ENCODE measurements at regions not wholly inside any gene's neighbourhood (a gene's known extent, or its start where the extent isn't known, plus 50 kb on each side); places are given as distances from the start of the nearest gene placed in this dataset.

DNA sequence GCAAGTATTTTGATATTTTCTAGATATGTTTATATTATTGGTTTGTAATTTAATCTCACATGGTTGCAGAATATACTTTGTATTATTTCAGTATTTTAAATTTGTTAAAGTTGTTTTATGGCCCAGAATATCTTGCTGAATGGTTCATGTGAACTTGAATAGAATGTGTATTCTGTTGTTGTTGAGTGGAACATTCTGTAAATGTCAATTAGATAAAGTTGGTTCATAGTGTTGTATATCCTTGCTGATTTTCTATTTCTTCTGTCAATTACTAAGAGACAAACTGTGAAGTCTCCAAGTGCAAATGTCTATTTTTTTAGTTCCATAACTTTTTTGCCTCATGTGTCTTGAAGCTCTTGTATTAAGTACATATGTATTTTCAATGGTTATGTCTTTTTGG is 411.7 kb downstream of the NPIPA7 start:
- H3K36me3 Mint-ChIP-seq: no peaks in the 10 kb centered on the region
- H3K4me3 Mint-ChIP-seq: no peak overlapping the region
- H3K4me1 Mint-ChIP-seq: no peaks in the 10 kb centered on the region
- peaks cover 10% of the 10 kb centered on the region for H3K27me3 Mint-ChIP-seq
- no peak overlapping the region for H3K27ac Mint-ChIP-seq
- no peaks in the 10 kb centered on the region for H3K9me3 Mint-ChIP-seq

DNA sequence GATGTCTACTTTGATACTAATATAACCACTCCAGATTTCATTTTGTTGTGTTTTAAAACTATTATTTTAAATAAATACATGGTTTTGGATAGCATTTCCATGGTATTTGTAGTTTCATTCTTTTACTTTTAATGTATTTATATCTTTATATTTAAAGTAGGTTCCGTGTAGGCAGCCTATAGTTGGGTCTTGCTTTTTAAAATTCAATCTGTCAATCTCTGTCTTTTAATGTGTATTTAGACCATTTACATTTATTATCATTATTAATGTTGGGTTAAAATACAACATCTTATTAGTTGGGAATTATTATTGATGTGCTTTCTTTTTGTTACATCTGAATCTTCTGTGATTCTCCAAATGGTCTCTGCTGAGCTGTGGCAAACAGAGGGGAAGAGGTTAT is 412.1 kb downstream of the NPIPA7 start:
- Mint-ChIP-seq H3K36me3 (no peaks in the 10 kb centered on the region), H3K4me3 (no peak overlapping the region), H3K27me3 (peaks cover 14% of the 10 kb centered on the region), H3K27ac (no peak overlapping the region), H3K9me3 (no peaks in the 10 kb centered on the region), H3K4me1 (no peaks in the 10 kb centered on the region)

DNA sequence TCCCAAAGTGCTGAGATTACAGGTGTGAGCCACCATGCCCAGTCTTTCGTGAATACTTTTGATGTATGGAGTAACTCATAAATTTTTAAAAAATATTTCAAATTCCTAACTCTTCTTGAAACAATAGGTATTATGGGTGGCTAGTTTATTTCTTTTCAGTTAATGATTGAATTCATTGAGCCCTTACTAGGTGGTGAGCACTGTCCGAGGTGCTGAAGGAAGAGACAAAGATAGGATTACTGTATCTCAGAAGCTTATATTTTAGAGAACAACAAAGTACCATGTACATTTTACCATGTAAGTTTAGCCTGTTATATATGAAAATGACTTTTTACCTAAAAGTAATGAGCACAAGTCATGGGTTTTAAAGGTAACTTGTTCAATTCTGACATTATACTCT is 418.3 kb downstream of the NPIPA7 start:
- Mint-ChIP-seq H3K36me3 (no peaks in the 10 kb centered on the region), H3K27me3 (peaks cover 12% of the 10 kb centered on the region), H3K9me3 (no peaks in the 10 kb centered on the region), H3K4me3 (no peak overlapping the region), H3K27ac (no peak overlapping the region), H3K4me1 (no peaks in the 10 kb centered on the region)

DNA sequence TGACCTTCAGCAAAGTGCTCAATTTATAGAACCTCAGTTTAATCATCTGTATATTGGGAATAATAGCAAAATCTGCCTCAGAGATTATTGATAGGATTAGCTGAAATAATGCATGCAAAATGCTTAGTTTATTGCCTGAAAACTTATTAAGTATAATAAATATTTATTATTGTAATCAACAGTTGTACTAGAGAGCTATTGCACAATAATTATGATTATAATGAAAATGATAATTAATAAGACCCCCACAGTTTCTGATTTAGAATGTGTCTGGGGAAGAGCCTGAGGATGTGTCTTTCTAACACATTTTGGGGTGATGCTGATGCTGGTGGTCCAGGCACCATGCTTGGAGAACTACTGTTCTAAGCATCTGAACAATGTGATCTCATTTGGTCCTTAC is 419.6 kb downstream of the NPIPA7 start:
- H3K27ac Mint-ChIP-seq: no peak overlapping the region
- H3K4me1 Mint-ChIP-seq: no peaks in the 10 kb centered on the region
- no peaks in the 10 kb centered on the region for H3K36me3 Mint-ChIP-seq
- peaks cover 12% of the 10 kb centered on the region for H3K27me3 Mint-ChIP-seq
- H3K4me3 Mint-ChIP-seq: no peak overlapping the region
- H3K9me3 Mint-ChIP-seq: no peaks in the 10 kb centered on the region

DNA sequence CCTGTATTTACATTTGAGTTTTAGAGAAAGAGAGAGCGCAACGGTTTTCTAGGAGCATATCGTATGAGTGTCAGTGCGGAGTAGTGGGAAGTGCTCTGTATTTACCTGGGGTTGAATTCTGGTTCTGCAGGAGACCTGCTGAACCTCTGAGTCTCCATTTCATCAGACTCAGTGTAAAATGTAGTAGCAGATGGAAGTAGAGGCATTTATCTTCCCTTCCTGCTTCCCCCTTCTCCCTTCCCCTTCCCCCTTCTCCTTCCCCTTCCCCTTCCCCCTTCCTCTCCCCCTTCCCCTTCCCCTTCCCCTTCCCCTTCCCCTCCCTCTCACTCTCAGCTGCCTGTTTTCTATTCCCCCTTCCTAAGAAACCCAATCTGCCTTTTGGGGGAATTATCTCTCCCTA is 426.9 kb downstream of the NPIPA7 start:
- Mint-ChIP-seq H3K4me1 (no peaks in the 10 kb centered on the region), H3K9me3 (no peaks in the 10 kb centered on the region), H3K27ac (no peak overlapping the region), H3K36me3 (no peaks in the 10 kb centered on the region), H3K27me3 (peaks cover 23% of the 10 kb centered on the region), H3K4me3 (no peak overlapping the region)

DNA sequence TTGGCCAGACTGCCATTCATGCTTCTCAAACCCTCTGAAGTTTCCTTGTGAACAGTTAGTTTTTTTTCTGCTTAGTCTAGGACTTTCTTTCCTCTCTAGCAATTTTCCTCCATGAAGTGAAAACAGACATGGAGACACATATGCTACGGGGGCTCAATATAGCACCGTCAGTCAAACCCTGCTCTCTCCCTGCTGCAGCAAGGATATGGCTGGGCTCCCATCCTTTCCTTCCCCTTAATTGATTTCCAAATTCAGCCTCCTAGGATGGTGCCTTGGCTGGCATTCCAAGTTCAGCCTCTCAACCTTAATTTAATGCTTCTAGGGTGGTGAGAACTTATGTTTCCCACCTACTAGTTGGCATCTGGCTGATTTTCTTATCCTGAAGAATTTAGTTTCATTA is 436.7 kb downstream of the NPIPA7 start:
- peaks cover 9% of the 10 kb centered on the region for H3K9me3 Mint-ChIP-seq
- H3K27ac Mint-ChIP-seq: no peak overlapping the region
- no peaks in the 10 kb centered on the region for H3K36me3 Mint-ChIP-seq
- peaks cover 4% of the 10 kb centered on the region for H3K27me3 Mint-ChIP-seq
- no peaks in the 10 kb centered on the region for H3K4me1 Mint-ChIP-seq
- H3K4me3 Mint-ChIP-seq: no peak overlapping the region

DNA sequence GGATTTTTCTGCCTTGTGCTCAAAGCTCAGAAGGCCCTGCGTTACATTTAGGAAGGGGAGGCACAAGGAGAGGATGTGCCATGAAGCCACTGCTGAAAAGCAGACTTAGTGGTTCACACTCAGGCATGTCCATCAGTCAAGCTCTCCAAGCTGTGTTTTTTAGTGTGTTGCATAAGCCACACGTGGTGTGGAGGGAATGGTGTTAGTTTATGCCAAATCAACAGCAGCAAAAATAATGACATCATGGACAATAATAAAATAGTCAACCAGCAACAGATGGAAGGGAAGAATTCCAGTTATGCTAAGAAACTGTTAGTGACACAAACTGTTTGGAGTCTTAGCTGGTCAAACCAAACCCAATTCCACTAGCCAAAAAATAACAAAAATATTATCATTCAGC is 438.3 kb downstream of the NPIPA7 start:
- Mint-ChIP-seq H3K36me3 (no peaks in the 10 kb centered on the region), H3K27ac (no peak overlapping the region), H3K4me1 (no peaks in the 10 kb centered on the region), H3K4me3 (no peak overlapping the region), H3K9me3 (peaks cover 16% of the 10 kb centered on the region), H3K27me3 (peaks cover 1% of the 10 kb centered on the region)

DNA sequence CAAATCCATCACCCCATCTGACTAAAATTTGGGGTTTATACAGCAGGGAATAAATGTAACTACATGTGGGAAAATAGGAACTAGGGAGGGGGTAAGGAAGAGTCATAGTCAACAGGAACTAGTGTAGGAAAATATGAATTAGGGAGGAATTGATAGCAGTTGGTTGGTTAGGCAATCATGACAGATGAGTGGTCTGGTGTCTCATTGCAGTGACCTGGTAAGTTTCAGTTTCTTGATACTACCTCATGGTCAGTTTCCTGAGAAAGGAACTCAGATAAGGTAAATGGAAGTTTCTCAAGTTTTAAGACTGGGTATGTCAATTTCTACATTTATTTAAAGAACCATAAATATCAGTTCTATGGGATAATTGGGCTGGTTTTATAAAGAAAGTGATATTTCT is 442.3 kb downstream of the NPIPA7 start:
- no peaks in the 10 kb centered on the region for H3K4me1 Mint-ChIP-seq

DNA sequence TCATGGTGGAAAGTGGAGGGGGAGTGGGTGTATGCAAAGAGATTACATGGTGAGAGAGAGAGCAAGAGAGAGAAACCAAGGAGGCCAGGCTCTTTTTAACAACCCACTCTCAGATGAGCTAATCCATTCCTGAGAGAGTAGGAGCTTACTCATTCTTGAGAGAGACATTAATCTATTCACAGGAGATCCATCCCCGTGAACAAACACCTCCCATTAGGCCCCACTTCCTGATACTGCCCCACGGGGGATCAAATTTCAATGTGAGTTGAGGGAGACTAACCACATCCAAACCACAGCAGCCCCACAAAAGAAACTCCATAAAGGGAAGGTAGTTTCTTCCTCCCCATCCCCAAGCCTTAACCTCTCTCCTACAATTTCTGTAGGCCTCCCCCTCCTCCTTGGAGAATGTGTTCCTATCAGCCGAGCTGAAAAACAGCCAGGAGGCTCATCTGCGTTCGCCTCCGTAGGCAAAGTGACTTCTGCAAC is 450.0 kb downstream of the NPIPA7 start:
- Mint-ChIP-seq H3K4me1 (peaks cover 4% of the 10 kb centered on the region), H3K9me3 (no peaks in the 10 kb centered on the region), H3K36me3 (peaks cover 1% of the 10 kb centered on the region), H3K27ac (no peak overlapping the region), H3K4me3 (no peak overlapping the region), H3K27me3 (peaks cover 33% of the 10 kb centered on the region)

More for the DNA sequence above, 442.3 kb downstream of the NPIPA7 start:
- H3K27ac Mint-ChIP-seq: no peak overlapping the region
- peaks cover 4% of the 10 kb centered on the region for H3K27me3 Mint-ChIP-seq
- H3K9me3 Mint-ChIP-seq: peaks cover 16% of the 10 kb centered on the region
- H3K4me3 Mint-ChIP-seq: no peak overlapping the region
- no peaks in the 10 kb centered on the region for H3K36me3 Mint-ChIP-seq

DNA sequence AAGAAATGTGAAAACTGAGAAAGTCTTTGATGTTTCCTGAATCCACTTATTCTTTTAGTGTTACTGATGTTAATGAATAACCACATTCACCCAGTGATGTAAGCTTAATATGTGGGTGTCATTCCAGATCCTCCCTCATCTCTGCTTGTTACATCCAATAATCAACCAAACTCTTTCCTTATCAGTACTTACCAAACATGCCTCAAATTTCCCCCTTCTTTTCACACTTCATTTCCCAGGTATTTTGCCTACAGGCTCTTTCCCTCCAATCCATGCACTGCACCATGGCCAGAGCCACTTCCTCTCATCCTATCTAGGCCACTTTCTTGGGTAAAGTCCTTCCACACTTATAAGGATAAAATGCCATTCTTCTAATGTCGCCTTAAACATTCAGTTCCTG is 451.5 kb downstream of the NPIPA7 start:
- peaks cover 33% of the 10 kb centered on the region for H3K27me3 Mint-ChIP-seq
- H3K4me3 Mint-ChIP-seq: no peak overlapping the region
- H3K4me1 Mint-ChIP-seq: peaks cover 4% of the 10 kb centered on the region
- H3K9me3 Mint-ChIP-seq: no peaks in the 10 kb centered on the region
- H3K27ac Mint-ChIP-seq: no peak overlapping the region
- H3K36me3 Mint-ChIP-seq: peaks cover 1% of the 10 kb centered on the region

DNA sequence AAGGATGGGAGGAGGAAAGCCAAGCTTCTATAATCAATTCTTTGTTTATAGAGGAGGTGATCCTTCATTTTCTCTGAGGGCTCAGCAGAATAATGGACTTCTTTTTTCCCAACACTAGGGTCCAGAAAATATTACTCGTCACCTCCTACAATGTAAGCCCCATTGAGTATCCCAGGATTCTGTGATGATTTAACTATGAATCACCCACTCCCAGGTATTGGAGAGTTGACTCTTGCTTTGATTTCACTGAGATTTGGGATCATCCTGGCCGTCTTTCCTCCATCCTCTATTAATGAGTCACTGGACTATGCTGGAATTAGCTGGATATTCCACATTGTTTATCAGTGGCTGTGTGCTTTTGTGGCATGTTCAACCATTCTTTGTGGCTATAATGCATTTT is 452.0 kb downstream of the NPIPA7 start:
- H3K36me3 Mint-ChIP-seq: peaks cover 1% of the 10 kb centered on the region
- no peaks in the 10 kb centered on the region for H3K9me3 Mint-ChIP-seq
- H3K4me1 Mint-ChIP-seq: peaks cover 4% of the 10 kb centered on the region
- H3K27me3 Mint-ChIP-seq: peaks cover 30% of the 10 kb centered on the region
- H3K4me3 Mint-ChIP-seq: no peak overlapping the region
- no peak overlapping the region for H3K27ac Mint-ChIP-seq

DNA sequence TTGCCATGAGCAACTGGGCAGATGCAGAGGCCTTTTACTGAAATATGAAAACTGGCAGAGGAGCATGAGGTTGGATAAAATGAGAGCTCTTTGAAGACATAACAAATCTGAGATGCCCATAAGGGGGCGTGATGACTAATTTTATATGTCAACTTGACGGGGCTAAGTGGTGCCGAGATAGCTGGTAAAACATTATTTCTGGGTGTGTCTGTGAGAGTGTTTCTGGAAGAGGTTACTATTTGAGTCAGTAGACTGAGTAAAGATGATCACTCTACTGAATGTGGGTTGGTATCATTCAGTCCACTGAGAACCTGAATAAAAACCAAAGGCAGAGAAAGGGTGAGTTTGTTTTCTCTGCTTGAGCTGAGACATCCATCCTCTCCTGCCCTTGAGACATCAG is 454.2 kb downstream of the NPIPA7 start:
- Mint-ChIP-seq H3K9me3 (no peaks in the 10 kb centered on the region), H3K27me3 (peaks cover 26% of the 10 kb centered on the region), H3K4me3 (no peak overlapping the region), H3K27ac (no peak overlapping the region), H3K36me3 (peaks cover 1% of the 10 kb centered on the region), H3K4me1 (peaks cover 4% of the 10 kb centered on the region)

DNA sequence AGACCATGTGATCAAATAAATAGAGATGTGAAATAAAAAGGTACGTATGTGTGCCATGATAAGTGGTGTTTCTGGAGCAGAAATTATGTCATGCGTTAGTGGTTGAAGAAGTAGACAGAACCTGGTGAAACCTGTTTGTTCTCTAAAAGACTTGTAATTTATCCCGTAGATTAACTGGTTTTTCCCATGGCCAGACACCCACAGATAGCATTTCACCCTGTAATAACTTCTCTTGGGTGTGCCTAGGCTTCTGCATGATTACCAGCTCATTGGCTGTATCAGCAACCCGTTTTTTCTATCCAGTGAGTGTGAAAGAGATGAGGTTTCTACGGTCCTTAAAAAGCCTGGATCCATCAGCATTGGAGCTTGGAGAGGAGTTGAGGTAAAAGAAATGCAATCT is 471.3 kb downstream of the NPIPA7 start:
- Mint-ChIP-seq H3K36me3 (no peaks in the 10 kb centered on the region), H3K27me3 (peaks cover 6% of the 10 kb centered on the region), H3K4me1 (no peaks in the 10 kb centered on the region), H3K4me3 (no peak overlapping the region), H3K9me3 (no peaks in the 10 kb centered on the region), H3K27ac (no peak overlapping the region)

DNA sequence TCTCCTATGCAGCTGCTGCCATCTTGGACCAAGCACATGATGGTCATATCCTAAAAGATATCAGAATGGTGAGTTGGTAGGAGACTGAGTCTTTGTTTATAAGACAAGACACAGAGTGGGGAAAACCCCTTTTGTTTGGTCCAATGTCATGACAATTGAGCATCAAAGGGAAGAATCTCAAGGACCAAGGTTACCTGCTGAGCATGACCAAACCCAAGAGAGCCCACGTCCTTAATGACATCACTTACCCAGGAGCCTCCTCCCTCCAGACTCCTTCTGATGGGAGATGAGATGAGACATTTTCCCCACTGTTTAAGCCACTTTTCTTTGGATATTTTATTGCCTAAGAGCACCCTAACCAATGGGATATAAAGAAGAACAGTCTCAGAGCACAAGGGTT is 478.1 kb downstream of the NPIPA7 start:
- Mint-ChIP-seq H3K4me1 (no peaks in the 10 kb centered on the region), H3K9me3 (no peaks in the 10 kb centered on the region), H3K27me3 (peaks cover 9% of the 10 kb centered on the region), H3K27ac (no peak overlapping the region), H3K36me3 (no peaks in the 10 kb centered on the region), H3K4me3 (no peak overlapping the region)

DNA sequence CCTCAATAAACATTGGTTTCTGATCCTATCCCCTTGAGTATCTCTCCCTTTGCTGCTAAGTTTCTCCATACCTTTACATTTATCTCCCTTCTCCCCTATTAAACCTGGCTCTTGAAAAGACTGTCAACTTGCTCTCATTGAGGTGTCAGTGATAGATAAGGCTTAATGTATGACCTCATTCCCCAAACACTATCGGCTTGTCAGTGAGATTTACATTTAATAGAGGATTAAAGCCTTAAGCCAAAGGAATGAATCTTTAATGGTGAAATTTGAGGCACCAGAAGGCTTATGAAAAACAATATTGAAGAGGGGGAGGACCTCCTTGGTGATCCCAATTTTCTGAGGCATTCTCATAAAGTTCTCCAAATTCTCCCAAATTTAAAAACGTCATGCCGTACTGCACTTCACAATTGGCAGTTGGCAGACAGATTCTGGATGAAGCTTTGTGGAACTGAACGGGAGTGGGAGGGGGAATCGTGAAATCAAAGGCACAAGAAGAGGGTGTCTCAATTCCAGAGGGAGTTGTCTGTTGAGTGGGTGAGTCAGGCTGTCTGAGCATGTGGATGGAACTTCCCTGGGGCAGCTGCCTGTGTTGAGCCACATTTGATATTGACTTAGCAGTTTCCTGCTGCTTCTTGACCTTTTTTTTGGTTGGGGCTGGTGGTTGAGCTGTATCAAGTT is 478.8 kb downstream of the NPIPA7 start:
- no peaks in the 10 kb centered on the region for H3K9me3 Mint-ChIP-seq
- H3K36me3 Mint-ChIP-seq: no peaks in the 10 kb centered on the region
- H3K27me3 Mint-ChIP-seq: peaks cover 9% of the 10 kb centered on the region
- no peak overlapping the region for H3K27ac Mint-ChIP-seq
- no peak overlapping the region for H3K4me3 Mint-ChIP-seq
- no peaks in the 10 kb centered on the region for H3K4me1 Mint-ChIP-seq

DNA sequence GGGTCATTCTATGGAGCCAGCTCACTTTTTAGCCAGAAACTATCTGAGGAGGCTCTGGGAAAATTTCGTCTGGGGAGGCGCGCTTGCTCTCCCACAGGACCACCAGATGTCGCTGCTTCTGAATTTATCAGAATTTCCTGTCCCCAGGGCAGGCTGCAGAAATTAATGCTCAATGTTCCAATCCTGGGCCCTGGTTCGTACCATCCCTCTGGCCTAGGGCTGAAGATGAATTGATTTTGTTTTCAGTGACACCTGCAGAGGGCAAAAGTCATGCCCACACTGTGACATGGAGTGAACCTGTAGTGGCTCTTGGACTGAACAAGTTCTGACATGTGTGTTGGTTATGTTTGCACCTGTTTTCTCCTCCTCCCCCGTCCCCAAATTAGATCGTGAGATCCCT is 482.6 kb downstream of the NPIPA7 start:
- no peaks in the 10 kb centered on the region for H3K4me1 Mint-ChIP-seq
- H3K9me3 Mint-ChIP-seq: no peaks in the 10 kb centered on the region
- H3K36me3 Mint-ChIP-seq: no peaks in the 10 kb centered on the region
- H3K4me3 Mint-ChIP-seq: no peak overlapping the region
- H3K27ac Mint-ChIP-seq: no peak overlapping the region
- H3K27me3 Mint-ChIP-seq: peaks cover 2% of the 10 kb centered on the region

DNA sequence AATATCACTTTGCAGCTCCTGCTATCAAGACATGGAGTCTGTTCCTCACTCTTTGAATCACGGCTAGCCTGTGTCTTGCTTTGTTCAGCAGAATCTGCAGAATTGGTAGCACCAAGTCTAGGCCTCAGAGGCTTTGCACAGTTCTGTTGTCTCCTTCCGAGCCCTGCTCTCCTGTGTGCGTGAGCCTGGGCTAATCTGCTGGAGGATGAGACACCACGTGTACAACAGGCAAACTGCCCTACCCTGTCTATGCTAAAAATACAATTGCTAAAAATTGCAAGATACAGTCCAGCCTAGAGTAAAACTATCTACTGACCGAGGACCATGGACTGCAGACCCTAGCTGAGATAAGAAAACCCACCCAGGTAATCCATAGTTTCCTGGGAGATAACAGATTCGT is 484.7 kb downstream of the NPIPA7 start:
- Mint-ChIP-seq H3K27me3 (peaks cover 5% of the 10 kb centered on the region), H3K4me3 (no peak overlapping the region), H3K9me3 (no peaks in the 10 kb centered on the region), H3K4me1 (no peaks in the 10 kb centered on the region), H3K36me3 (no peaks in the 10 kb centered on the region), H3K27ac (no peak overlapping the region)
